ENCODE measurements at regions not wholly inside any gene's neighbourhood (a gene's known extent, or its start where the extent isn't known, plus 50 kb on each side); places are given as distances from the start of the nearest gene placed in this dataset.

DNA sequence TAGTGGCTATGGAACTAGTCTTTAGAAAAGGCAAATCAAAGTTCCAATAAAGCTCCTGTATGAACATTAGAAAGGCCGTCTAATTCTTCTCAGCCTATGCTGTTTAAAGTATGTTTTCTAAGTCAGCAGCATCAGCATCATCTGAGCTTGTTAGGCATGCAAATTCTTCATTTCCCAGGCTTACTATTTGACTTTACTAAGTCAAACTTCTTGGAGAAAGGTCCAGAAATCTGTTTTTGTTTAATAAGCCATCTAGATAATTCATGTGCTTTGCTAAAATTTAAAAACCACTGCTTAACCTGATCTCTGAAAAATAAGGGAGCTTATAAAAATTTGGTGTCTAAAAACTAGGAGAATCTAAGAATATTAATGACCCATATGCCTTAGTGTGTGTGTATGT is 200.2 kb upstream of the SGCD start:
- no peak for ATAC-seq
- Histone ChIP-seq H3K9me3 (no peaks in the 10 kb centered on the region), H3K27ac (no peak overlapping the region), H3K4me3 (no peak overlapping the region), H3K4me1 (no peaks in the 10 kb centered on the region), H3K27me3 (no peaks in the 10 kb centered on the region), H3K36me3 (no peaks in the 10 kb centered on the region)
- intact Hi-C loops (cut with DNase I) = no loop called here
- no peak for DNase-seq
- TF ChIP-seq, protein P1, sequence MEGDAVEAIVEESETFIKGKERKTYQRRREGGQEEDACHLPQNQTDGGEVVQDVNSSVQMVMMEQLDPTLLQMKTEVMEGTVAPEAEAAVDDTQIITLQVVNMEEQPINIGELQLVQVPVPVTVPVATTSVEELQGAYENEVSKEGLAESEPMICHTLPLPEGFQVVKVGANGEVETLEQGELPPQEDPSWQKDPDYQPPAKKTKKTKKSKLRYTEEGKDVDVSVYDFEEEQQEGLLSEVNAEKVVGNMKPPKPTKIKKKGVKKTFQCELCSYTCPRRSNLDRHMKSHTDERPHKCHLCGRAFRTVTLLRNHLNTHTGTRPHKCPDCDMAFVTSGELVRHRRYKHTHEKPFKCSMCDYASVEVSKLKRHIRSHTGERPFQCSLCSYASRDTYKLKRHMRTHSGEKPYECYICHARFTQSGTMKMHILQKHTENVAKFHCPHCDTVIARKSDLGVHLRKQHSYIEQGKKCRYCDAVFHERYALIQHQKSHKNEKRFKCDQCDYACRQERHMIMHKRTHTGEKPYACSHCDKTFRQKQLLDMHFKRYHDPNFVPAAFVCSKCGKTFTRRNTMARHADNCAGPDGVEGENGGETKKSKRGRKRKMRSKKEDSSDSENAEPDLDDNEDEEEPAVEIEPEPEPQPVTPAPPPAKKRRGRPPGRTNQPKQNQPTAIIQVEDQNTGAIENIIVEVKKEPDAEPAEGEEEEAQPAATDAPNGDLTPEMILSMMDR (IDR thresholded peaks at IDR 0.05) = no peak

DNA sequence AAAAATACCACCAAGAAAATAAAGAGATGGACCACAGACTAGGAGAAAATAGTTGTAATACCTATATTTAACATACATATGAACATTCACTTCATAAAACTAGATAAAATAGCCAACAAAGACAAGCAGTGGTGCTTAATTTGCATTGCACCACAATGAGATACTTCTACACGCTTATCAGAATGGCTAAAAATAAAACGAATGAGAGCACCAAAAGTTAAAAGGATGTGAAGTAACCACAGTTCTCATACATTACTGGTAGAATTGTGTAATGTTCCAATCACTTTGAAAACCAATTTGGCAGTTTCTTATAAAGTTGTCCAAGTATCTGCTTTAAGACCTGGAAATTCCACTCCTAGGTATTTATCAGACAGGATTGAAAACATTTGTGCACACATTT is 198.9 kb upstream of the SGCD start:
- no peaks in the 10 kb centered on the region for H3K36me3 ChIP-seq
- no peaks in the 10 kb centered on the region for H3K27me3 ChIP-seq
- H3K9me3 ChIP-seq = no peaks in the 10 kb centered on the region
- TF ChIP-seq, protein P1 (IDR thresholded peaks at IDR 0.05) = no peak
- intact Hi-C loops (cut with DNase I) = no loop called here
- no peak for DNase-seq
- no peak overlapping the region for H3K4me3 ChIP-seq
- H3K27ac ChIP-seq = no peak overlapping the region
- no peak for ATAC-seq
- H3K4me1 ChIP-seq = no peaks in the 10 kb centered on the region

DNA sequence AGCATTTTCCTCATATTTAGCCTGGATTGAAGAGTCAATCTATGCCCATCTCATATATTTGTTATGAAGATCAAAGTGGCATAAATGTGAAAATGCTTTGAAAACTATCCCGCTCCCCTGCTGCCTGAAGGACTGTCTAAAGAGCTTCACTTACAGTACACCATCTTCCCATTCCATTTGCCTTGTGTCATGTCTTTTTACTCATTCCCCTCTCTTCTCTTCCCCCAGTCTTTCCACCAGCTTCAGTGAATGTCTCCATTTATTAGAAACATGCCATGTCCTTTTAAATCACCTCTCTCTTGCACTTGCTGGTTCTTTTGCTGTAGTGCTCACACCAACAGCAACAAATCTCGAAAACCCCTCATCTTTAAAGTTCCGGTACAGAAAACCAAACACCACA is 192.7 kb upstream of the SGCD start:
- TF ChIP-seq, protein P1 (IDR thresholded peaks at IDR 0.05) = no peak
- H3K9me3 ChIP-seq = no peaks in the 10 kb centered on the region

DNA sequence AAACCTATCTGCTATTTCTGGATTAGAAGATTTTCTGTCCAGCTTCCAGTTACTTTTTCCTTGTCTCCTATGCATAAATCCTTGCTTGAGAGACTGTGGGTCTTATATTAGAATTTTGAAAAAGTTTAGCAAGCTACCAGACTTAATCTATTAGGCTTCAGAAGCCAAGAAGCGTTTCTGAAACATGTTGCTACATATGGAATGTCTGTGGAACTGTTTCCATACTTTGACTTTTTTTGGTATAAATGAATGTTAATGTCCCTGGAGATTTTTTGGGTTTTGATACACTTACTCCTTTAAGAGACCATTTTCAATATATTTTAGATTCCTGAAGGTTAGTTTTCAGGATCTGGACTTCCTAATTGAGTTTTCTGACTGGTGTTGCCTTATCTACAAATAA is 191.4 kb upstream of the SGCD start:
- Histone ChIP-seq H3K36me3 (no peaks in the 10 kb centered on the region), H3K27me3 (no peaks in the 10 kb centered on the region), H3K4me3 (no peak overlapping the region), H3K9me3 (no peaks in the 10 kb centered on the region), H3K4me1 (no peaks in the 10 kb centered on the region), H3K27ac (no peak overlapping the region)
- no peak for DNase-seq
- TF ChIP-seq, protein P1 (IDR thresholded peaks at IDR 0.05) = no peak
- ATAC-seq = no peak
- intact Hi-C loops (cut with DNase I) = no loop called here

More for the DNA sequence above, 192.7 kb upstream of the SGCD start:
- H3K27ac ChIP-seq = no peak overlapping the region
- ATAC-seq (no peak), DNase-seq (no peak)
- no peaks in the 10 kb centered on the region for H3K27me3 ChIP-seq
- no peaks in the 10 kb centered on the region for H3K4me1 ChIP-seq
- H3K4me3 ChIP-seq = no peak overlapping the region
- H3K36me3 ChIP-seq = no peaks in the 10 kb centered on the region
- intact Hi-C loops (cut with DNase I) = no loop called here

DNA sequence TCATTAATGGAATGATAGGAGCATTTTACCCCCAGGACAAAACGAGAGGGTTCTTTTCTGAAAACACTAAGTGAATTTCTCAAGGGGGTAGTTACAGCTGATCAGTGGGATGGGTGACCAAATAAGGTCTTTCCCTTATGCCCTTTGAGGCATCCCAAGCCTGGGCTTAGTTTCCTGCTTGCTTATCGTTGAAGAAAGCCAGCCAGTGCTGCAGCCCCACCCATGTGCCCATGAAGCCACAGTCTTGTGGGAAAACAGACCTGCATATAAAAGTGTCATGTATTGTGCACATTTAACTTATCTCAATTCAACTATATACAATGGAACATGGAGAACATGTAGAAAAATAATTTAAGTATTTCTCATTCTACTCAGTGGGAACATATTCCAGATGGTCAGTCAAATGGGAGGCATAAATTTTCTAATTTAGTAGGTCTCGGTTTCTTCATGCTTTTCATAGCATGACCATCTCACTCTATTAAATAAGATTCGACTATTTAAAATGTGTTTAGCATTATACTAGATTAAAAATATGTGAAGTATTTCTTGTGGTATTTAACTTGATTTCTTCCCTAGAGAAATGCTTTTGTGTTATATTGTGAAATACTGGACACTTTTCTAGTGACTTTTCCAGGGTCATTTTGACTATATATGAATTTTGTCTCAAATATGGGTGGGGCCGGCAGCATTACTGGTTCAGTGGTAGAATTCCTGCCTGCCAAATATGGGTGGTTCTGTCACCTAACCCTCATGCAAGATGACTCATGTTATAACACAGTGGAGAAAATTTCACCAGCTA is 189.7 kb upstream of the SGCD start:
- H3K4me3 ChIP-seq = no peak overlapping the region
- no peaks in the 10 kb centered on the region for H3K9me3 ChIP-seq
- intact Hi-C loops (cut with DNase I) = no loop called here
- no peaks in the 10 kb centered on the region for H3K36me3 ChIP-seq
- no peaks in the 10 kb centered on the region for H3K27me3 ChIP-seq
- TF ChIP-seq, protein P1 (IDR thresholded peaks at IDR 0.05) = no peak
- H3K4me1 ChIP-seq = no peaks in the 10 kb centered on the region
- DNase-seq (no peak), ATAC-seq (no peak)
- H3K27ac ChIP-seq = no peak overlapping the region
